ENCODE measurements at regions not wholly inside any gene's neighbourhood (a gene's known extent, or its start where the extent isn't known, plus 50 kb on each side); places are given as distances from the start of the nearest gene placed in this dataset.
"Not testable (repeated sequence)": the region's sequence is repeated elsewhere in the genome, so short reads cannot be mapped to it uniquely, and the experiment has no call there.

GRCh38 chr5:136563489-136563888 lies 198.1 kb upstream of the TRPC7 start:
- Histone ChIP-seq H3K36me3 (ENCODE audit: low read depth) (no peaks in the 10 kb centered on the region), H3K9me3 (ENCODE audit: low read depth) (no peaks in the 10 kb centered on the region), H3K4me2 (ENCODE audit: unreplicated experiment) (no peak overlapping the region), H2AFZ (no peak overlapping the region), H3K9ac (no peak overlapping the region), H3K4me3 (no peak overlapping the region), H3F3A (ENCODE audit: insufficient read depth) (no peaks in the 10 kb centered on the region), H3K9me2 (ENCODE audit: insufficient read depth) (no peaks in the 10 kb centered on the region), H3K27me3 (replicated peaks; ENCODE audit: insufficient read depth) (no peaks in the 10 kb centered on the region), H3K79me2 (ENCODE audit: insufficient read depth) (no peaks in the 10 kb centered on the region), H3K27ac (no peak overlapping the region), H3K4me1 (ENCODE audit: insufficient read depth) (no peaks in the 10 kb centered on the region), H4K20me1 (ENCODE audit: insufficient read depth) (no peaks in the 10 kb centered on the region)
- no peak for TF ChIP-seq EZH2phosphoT487 (IDR thresholded peaks at IDR 0.05; ENCODE audit: insufficient read depth, low read depth)
- no peak for TF ChIP-seq EZH2 (IDR thresholded peaks at IDR 0.05; ENCODE audit: insufficient read depth, poor library complexity, severe bottlenecking)
- in situ Hi-C loops (cut with MboI): no loop called here
- 45 to 51% methylated on average over 6 of the region's 6 CpGs for WGBS, 2 experiments (ENCODE audit: low coverage in 1 of 2, low lambda C conversion rate in 2 of 2, missing lambda C conversion rate in 2 of 2)
- no peak for DNase-seq

- in situ Hi-C loops (cut with MboI): no loop called here
- WGBS, 2 experiments (ENCODE audit: low coverage in 1 of 2, low lambda C conversion rate in 2 of 2, missing lambda C conversion rate in 2 of 2): 30 to 47% methylated on average over 1 of the region's 1 CpG
- Histone ChIP-seq H4K20me1 (ENCODE audit: insufficient read depth) (no peaks in the 10 kb centered on the region), H3K4me1 (ENCODE audit: insufficient read depth) (no peaks in the 10 kb centered on the region), H3K9ac (no peak overlapping the region), H3K4me3 (no peak overlapping the region), H3K79me2 (ENCODE audit: insufficient read depth) (no peaks in the 10 kb centered on the region), H3K27ac (no peak overlapping the region), H3K36me3 (ENCODE audit: low read depth) (no peaks in the 10 kb centered on the region), H3K9me2 (ENCODE audit: insufficient read depth) (no peaks in the 10 kb centered on the region), H2AFZ (no peak overlapping the region), H3K27me3 (replicated peaks; ENCODE audit: insufficient read depth) (no peaks in the 10 kb centered on the region), H3K4me2 (ENCODE audit: unreplicated experiment) (no peak overlapping the region), H3F3A (ENCODE audit: insufficient read depth) (no peaks in the 10 kb centered on the region), H3K9me3 (ENCODE audit: low read depth) (no peaks in the 10 kb centered on the region)
- DNase-seq: no peak
- TF ChIP-seq EZH2phosphoT487 (IDR thresholded peaks at IDR 0.05; ENCODE audit: insufficient read depth, low read depth) (no peak), EZH2 (IDR thresholded peaks at IDR 0.05; ENCODE audit: insufficient read depth, poor library complexity, severe bottlenecking) (no peak)
These were observed 194.8 kb upstream of the TRPC7 start for GRCh38 chr5:136560126-136560525.

- Histone ChIP-seq H3K36me3 (ENCODE audit: low read depth) (no peaks in the 10 kb centered on the region), H3K27ac (no peak overlapping the region), H3K9ac (no peak overlapping the region), H4K20me1 (ENCODE audit: insufficient read depth) (no peaks in the 10 kb centered on the region), H3K9me3 (ENCODE audit: low read depth) (no peaks in the 10 kb centered on the region), H3K4me3 (no peak overlapping the region), H3K79me2 (ENCODE audit: insufficient read depth) (no peaks in the 10 kb centered on the region), H3K9me2 (ENCODE audit: insufficient read depth) (no peaks in the 10 kb centered on the region), H3K4me2 (ENCODE audit: unreplicated experiment) (no peak overlapping the region), H3F3A (ENCODE audit: insufficient read depth) (no peaks in the 10 kb centered on the region), H3K27me3 (replicated peaks; ENCODE audit: insufficient read depth) (no peaks in the 10 kb centered on the region), H2AFZ (no peak overlapping the region), H3K4me1 (ENCODE audit: insufficient read depth) (no peaks in the 10 kb centered on the region)
- TF ChIP-seq EZH2phosphoT487 (IDR thresholded peaks at IDR 0.05; ENCODE audit: insufficient read depth, low read depth) (no peak), EZH2 (IDR thresholded peaks at IDR 0.05; ENCODE audit: insufficient read depth, poor library complexity, severe bottlenecking) (no peak)
- WGBS, 2 experiments (ENCODE audit: low coverage in 1 of 2, low lambda C conversion rate in 2 of 2, missing lambda C conversion rate in 2 of 2): 16 to 25% methylated on average over 2 of the region's 2 CpGs
- no peak for DNase-seq
- in situ Hi-C loops (cut with MboI): no loop called here
These were observed 194.3 kb upstream of the TRPC7 start for GRCh38 chr5:136559651-136560050.

GRCh38 chr5:136547096-136547495 lies 181.8 kb upstream of the TRPC7 start:
- DNase-seq; H3K27me3 ChIP-seq (replicated peaks; ENCODE audit: insufficient read depth); H3K79me2 ChIP-seq (ENCODE audit: insufficient read depth); H3F3A ChIP-seq (ENCODE audit: insufficient read depth); H3K4me3 ChIP-seq; H3K9me2 ChIP-seq (ENCODE audit: insufficient read depth); H2AFZ ChIP-seq; H3K36me3 ChIP-seq (ENCODE audit: low read depth); H3K27ac ChIP-seq; H3K4me2 ChIP-seq (ENCODE audit: unreplicated experiment); H4K20me1 ChIP-seq (ENCODE audit: insufficient read depth); H3K9ac ChIP-seq; in situ Hi-C loops (cut with MboI); H3K4me1 ChIP-seq (ENCODE audit: insufficient read depth); H3K9me3 ChIP-seq (ENCODE audit: low read depth): not testable (repeated sequence)
- 75% methylated on average over 2 of the region's 2 CpGs for WGBS, 2 experiments (ENCODE audit: low coverage in 1 of 2, low lambda C conversion rate in 2 of 2, missing lambda C conversion rate in 2 of 2)

- H2AFZ ChIP-seq; H3F3A ChIP-seq (ENCODE audit: insufficient read depth); H3K4me1 ChIP-seq (ENCODE audit: insufficient read depth); H3K79me2 ChIP-seq (ENCODE audit: insufficient read depth); DNase-seq; in situ Hi-C loops (cut with MboI); H3K27ac ChIP-seq; H3K4me3 ChIP-seq; H3K9ac ChIP-seq; H4K20me1 ChIP-seq (ENCODE audit: insufficient read depth); H3K9me2 ChIP-seq (ENCODE audit: insufficient read depth); H3K9me3 ChIP-seq (ENCODE audit: low read depth); H3K27me3 ChIP-seq (replicated peaks; ENCODE audit: insufficient read depth); H3K36me3 ChIP-seq (ENCODE audit: low read depth); H3K4me2 ChIP-seq (ENCODE audit: unreplicated experiment): not testable (repeated sequence)
- WGBS, 2 experiments (ENCODE audit: low coverage in 1 of 2, low lambda C conversion rate in 2 of 2, missing lambda C conversion rate in 2 of 2): 56 to 61% methylated on average over 3 of the region's 3 CpGs
These were observed 181.1 kb upstream of the TRPC7 start for GRCh38 chr5:136546441-136546840.

- not testable (repeated sequence) for H3K4me1 ChIP-seq (ENCODE audit: insufficient read depth)
These were observed 179.7 kb upstream of the TRPC7 start for GRCh38 chr5:136545031-136545430.

More at GRCh38 chr5:136545031-136545430, 179.7 kb upstream of the TRPC7 start:
- H3K27ac ChIP-seq; H3K27me3 ChIP-seq (replicated peaks; ENCODE audit: insufficient read depth); H3F3A ChIP-seq (ENCODE audit: insufficient read depth); H2AFZ ChIP-seq; H3K9me3 ChIP-seq (ENCODE audit: low read depth); H3K4me3 ChIP-seq; H3K36me3 ChIP-seq (ENCODE audit: low read depth); H3K9ac ChIP-seq; DNase-seq; in situ Hi-C loops (cut with MboI); H3K4me2 ChIP-seq (ENCODE audit: unreplicated experiment); H3K9me2 ChIP-seq (ENCODE audit: insufficient read depth); H3K79me2 ChIP-seq (ENCODE audit: insufficient read depth); H4K20me1 ChIP-seq (ENCODE audit: insufficient read depth): not testable (repeated sequence)
- WGBS, 2 experiments (ENCODE audit: low coverage in 1 of 2, low lambda C conversion rate in 2 of 2, missing lambda C conversion rate in 2 of 2): 69 to 75% methylated on average over 5 of the region's 5 CpGs
